ENCODE measurements at regions not wholly inside any gene's neighbourhood (a gene's known extent, or its start where the extent isn't known, plus 50 kb on each side); places are given as distances from the start of the nearest gene placed in this dataset.

GRCh38 chr2:146265656-146266055, 1579.2 kb upstream of the ACVR2A start:
- Histone ChIP-seq H3K4me1 (ENCODE audit: control insufficient read depth in 1 of 2, insufficient read depth in 2 of 2, low read length in 2 of 2) (no peaks in the 10 kb centered on the region), H3K4me3 (replicated peaks in 1 of 2; ENCODE audit: low read depth in 1 of 2, low read length in 2 of 2) (no peak overlapping the region), H3K9me2 (ENCODE audit: insufficient read depth) (no peaks in the 10 kb centered on the region), H3K9me3 (ENCODE audit: control insufficient read depth in 1 of 2, insufficient read depth in 1 of 2, low read depth in 1 of 2, low read length in 2 of 2) (no peaks in the 10 kb centered on the region), H3K79me2 (ENCODE audit: insufficient read depth, low read length) (no peaks in the 10 kb centered on the region), H3K27me3 (ENCODE audit: insufficient read depth, low read length) (no peaks in the 10 kb centered on the region), H3K4me2 (ENCODE audit: low read length) (no peak overlapping the region), H4K20me1 (ENCODE audit: insufficient read depth) (no peaks in the 10 kb centered on the region), H3K36me3 (ENCODE audit: control insufficient read depth in 1 of 2, insufficient read depth in 2 of 2, low read length in 2 of 2) (no peaks in the 10 kb centered on the region), H3K9ac (ENCODE audit: low read length) (no peak overlapping the region), H3K27ac (ENCODE audit: low read depth, low read length) (no peak overlapping the region), H2AFZ (ENCODE audit: low read depth, low read length, poor library complexity, severe bottlenecking) (no peak overlapping the region)
- ChIA-PET RAD21 (ENCODE audit: low non-redundant PET in 1 of 2, low total read pairs in 2 of 2, uncharacterized antibody in 2 of 2, unreplicated experiment in 2 of 2) (no interaction called here), CTCF (no interaction called here), POLR2A (no interaction called here)
- TF ChIP-seq EZH2 (IDR thresholded peaks at IDR 0.05) (no peak), POLR2AphosphoS5 (IDR thresholded peaks at IDR 0.05; ENCODE audit: low read depth, low read length) (no peak), JUND (IDR thresholded peaks at IDR 0.05) (no peak), SP1 (IDR thresholded peaks at IDR 0.05; ENCODE audit: low read depth) (no peak), RAD21 (IDR thresholded peaks at IDR 0.05; ENCODE audit: low read depth) (no peak), CTCF (IDR thresholded peaks at IDR 0.05 in 2 of 3, conservative IDR thresholded peaks at IDR 0.05 in 1 of 3; ENCODE audit: borderline replicate concordance in 1 of 3, insufficient read depth in 1 of 3, low read depth in 2 of 3, low read length in 2 of 3) (no peak), EZH2phosphoT487 (IDR thresholded peaks at IDR 0.05; ENCODE audit: borderline replicate concordance) (no peak)
- no peak for ATAC-seq
- intact Hi-C loops (cut with micrococcal nuclease): no loop called here
- no peak for DNase-seq (ENCODE audit: low read depth, low spot score)
- BruUV-seq (replicated peaks): no TSS peak

DNA sequence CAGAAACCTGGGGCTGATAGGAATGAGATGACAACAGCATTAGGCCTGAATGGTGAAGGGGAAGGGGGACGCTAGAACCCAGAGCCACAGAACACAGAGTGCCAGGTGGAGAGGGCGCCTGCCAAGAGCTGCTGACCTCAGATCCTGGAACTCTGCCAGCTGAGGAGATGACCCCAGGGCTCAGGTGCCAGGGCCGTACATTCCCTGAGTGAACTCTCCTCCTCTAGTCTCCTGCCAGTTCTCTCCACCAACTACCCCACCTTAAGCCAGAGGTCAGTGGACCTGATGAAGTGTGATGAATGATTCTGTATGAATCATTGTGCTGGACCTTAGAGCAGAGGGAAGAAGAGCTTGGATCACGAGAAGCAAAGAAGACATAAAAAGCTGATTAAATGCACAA, 1582.2 kb upstream of the ACVR2A start:
- H3K27me3 ChIP-seq (ENCODE audit: insufficient read depth, low read length): no peaks in the 10 kb centered on the region
- no peaks in the 10 kb centered on the region for H3K9me2 ChIP-seq (ENCODE audit: insufficient read depth)
- H3K4me3 ChIP-seq (replicated peaks in 1 of 2; ENCODE audit: low read depth in 1 of 2, low read length in 2 of 2): no peak overlapping the region
- no peak for ATAC-seq
- no peaks in the 10 kb centered on the region for H3K79me2 ChIP-seq (ENCODE audit: insufficient read depth, low read length)
- H3K36me3 ChIP-seq (ENCODE audit: control insufficient read depth in 1 of 2, insufficient read depth in 2 of 2, low read length in 2 of 2): no peaks in the 10 kb centered on the region
- intact Hi-C loops (cut with micrococcal nuclease): no loop called here
- no peaks in the 10 kb centered on the region for H3K9me3 ChIP-seq (ENCODE audit: control insufficient read depth in 1 of 2, insufficient read depth in 1 of 2, low read depth in 1 of 2, low read length in 2 of 2)
- no peak overlapping the region for H3K9ac ChIP-seq (ENCODE audit: low read length)
- H3K27ac ChIP-seq (ENCODE audit: low read depth, low read length): no peak overlapping the region
- no TSS peak for BruUV-seq (replicated peaks)
- no peak overlapping the region for H2AFZ ChIP-seq (ENCODE audit: low read depth, low read length, poor library complexity, severe bottlenecking)
- RAD21 ChIA-PET (ENCODE audit: low non-redundant PET in 1 of 2, low total read pairs in 2 of 2, uncharacterized antibody in 2 of 2, unreplicated experiment in 2 of 2): no interaction called here
- H3K4me2 ChIP-seq (ENCODE audit: low read length): no peak overlapping the region
- no peaks in the 10 kb centered on the region for H4K20me1 ChIP-seq (ENCODE audit: insufficient read depth)
- no peak for DNase-seq (ENCODE audit: low read depth, low spot score)
- POLR2A ChIA-PET: no interaction called here
- CTCF ChIA-PET: no interaction called here
- no peak for TF ChIP-seq EZH2phosphoT487 (IDR thresholded peaks at IDR 0.05; ENCODE audit: borderline replicate concordance)
- no peaks in the 10 kb centered on the region for H3K4me1 ChIP-seq (ENCODE audit: control insufficient read depth in 1 of 2, insufficient read depth in 2 of 2, low read length in 2 of 2)
